ENCODE measurements at regions not wholly inside any gene's neighbourhood (a gene's known extent, or its start where the extent isn't known, plus 50 kb on each side); places are given as distances from the start of the nearest gene placed in this dataset.

DNA sequence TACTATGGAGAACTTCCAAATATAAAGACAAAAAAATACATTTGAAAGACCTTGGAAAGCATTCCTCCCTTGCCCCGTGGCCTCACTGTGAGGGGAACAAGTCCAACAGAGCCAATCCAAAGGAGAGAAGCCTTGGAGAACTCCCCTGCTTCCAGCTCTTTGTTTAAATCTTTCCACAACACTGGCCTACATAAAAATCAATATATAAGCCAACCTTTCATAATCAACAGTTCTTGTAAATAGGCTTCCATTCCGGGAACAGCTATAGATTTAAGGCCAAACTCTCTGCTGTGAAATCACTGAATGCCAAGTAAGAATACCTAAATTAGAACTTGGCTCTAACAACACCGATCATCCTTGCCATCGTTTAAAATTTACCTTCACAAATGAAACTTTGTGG, 242.1 kb downstream of the HACE1 start:
- Histone ChIP-seq H3K4me2 (ENCODE audit: insufficient read depth, low read length) (no peak overlapping the region), H3K27me3 (ENCODE audit: control insufficient read depth in 2 of 2, insufficient read depth in 2 of 2, low read length in 2 of 2) (no peaks in the 10 kb centered on the region), H3K36me3 (ENCODE audit: control insufficient read depth, insufficient read depth, low read length) (no peaks in the 10 kb centered on the region), H3K9me1 (ENCODE audit: control insufficient read depth, insufficient read depth, low read length) (no peaks in the 10 kb centered on the region), H3K4me1 (replicated peaks in 1 of 2; ENCODE audit: control insufficient read depth in 2 of 2, insufficient read depth in 2 of 2, low read length in 2 of 2) (no peaks in the 10 kb centered on the region), H3K4me3 (no peak overlapping the region), H3K27ac (ENCODE audit: extremely low read depth, low read depth, low read length) (no peak overlapping the region), H2AFZ (ENCODE audit: low read depth, low read length) (no peak overlapping the region), H3K9me3 (replicated peaks; ENCODE audit: control insufficient read depth, insufficient read depth, low read depth, low read length) (no peaks in the 10 kb centered on the region), H3K79me2 (ENCODE audit: control insufficient read depth, insufficient read depth, low read length) (no peaks in the 10 kb centered on the region), H4K20me1 (replicated peaks; ENCODE audit: control insufficient read depth, insufficient read depth, low read length) (no peaks in the 10 kb centered on the region), H3K9ac (ENCODE audit: insufficient read depth in 1 of 2, low read depth in 2 of 2, low read length in 2 of 2) (no peak overlapping the region)
- ATAC-seq (no peak), DNase-seq (ENCODE audit: extremely low read depth in 1 of 4, low spot score in 3 of 4) (no peak), FAIRE-seq (no peak)
- POLR2A ChIA-PET, result no interaction called here
- CTCF ChIA-PET (ENCODE audit: low intra/inter-chr PET ratio), result no interaction called here
- intact Hi-C loops (cut with micrococcal nuclease) (no loop called here), in situ Hi-C loops (cut with MboI) (no loop called here)
- no peak for TF ChIP-seq RBM34 (IDR thresholded peaks at IDR 0.05; ENCODE audit: borderline replicate concordance, insufficient read depth, low read length)
- TF ChIP-seq NR1H2 (CRISPR knock-in tag; IDR thresholded peaks at IDR 0.05), result no peak
- TF ChIP-seq, protein P1, sequence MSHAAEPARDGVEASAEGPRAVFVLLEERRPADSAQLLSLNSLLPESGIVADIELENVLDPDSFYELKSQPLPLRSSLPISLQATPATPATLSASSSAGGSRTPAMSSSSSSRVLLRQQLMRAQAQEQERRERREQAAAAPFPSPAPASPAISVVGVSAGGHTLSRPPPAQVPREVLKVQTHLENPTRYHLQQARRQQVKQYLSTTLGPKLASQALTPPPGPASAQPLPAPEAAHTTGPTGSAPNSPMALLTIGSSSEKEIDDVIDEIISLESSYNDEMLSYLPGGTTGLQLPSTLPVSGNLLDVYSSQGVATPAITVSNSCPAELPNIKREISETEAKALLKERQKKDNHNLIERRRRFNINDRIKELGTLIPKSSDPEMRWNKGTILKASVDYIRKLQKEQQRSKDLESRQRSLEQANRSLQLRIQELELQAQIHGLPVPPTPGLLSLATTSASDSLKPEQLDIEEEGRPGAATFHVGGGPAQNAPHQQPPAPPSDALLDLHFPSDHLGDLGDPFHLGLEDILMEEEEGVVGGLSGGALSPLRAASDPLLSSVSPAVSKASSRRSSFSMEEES (CRISPR knock-in tag; IDR thresholded peaks at IDR 0.05), result no peak
- TF ChIP-seq, protein P2, sequence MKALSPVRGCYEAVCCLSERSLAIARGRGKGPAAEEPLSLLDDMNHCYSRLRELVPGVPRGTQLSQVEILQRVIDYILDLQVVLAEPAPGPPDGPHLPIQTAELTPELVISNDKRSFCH (CRISPR knock-in tag; IDR thresholded peaks at IDR 0.05), result no peak
- TF ChIP-seq, protein P2 (tag; IDR thresholded peaks at IDR 0.05), result no peak
- TF ChIP-seq, protein P3, sequence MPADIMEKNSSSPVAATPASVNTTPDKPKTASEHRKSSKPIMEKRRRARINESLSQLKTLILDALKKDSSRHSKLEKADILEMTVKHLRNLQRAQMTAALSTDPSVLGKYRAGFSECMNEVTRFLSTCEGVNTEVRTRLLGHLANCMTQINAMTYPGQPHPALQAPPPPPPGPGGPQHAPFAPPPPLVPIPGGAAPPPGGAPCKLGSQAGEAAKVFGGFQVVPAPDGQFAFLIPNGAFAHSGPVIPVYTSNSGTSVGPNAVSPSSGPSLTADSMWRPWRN (IDR thresholded peaks at IDR 0.05; ENCODE audit: low read depth), result no peak
- no peak for TF ChIP-seq SREBF2 (CRISPR knock-in tag; IDR thresholded peaks at IDR 0.05)
- no peak for TF ChIP-seq RCOR1 (IDR thresholded peaks at IDR 0.05; ENCODE audit: borderline replicate concordance in 1 of 2, low read depth in 2 of 2, low read length in 2 of 2)
- TF ChIP-seq, protein P4, sequence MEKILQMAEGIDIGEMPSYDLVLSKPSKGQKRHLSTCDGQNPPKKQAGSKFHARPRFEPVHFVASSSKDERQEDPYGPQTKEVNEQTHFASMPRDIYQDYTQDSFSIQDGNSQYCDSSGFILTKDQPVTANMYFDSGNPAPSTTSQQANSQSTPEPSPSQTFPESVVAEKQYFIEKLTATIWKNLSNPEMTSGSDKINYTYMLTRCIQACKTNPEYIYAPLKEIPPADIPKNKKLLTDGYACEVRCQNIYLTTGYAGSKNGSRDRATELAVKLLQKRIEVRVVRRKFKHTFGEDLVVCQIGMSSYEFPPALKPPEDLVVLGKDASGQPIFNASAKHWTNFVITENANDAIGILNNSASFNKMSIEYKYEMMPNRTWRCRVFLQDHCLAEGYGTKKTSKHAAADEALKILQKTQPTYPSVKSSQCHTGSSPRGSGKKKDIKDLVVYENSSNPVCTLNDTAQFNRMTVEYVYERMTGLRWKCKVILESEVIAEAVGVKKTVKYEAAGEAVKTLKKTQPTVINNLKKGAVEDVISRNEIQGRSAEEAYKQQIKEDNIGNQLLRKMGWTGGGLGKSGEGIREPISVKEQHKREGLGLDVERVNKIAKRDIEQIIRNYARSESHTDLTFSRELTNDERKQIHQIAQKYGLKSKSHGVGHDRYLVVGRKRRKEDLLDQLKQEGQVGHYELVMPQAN (IDR thresholded peaks at IDR 0.05; ENCODE audit: borderline replicate concordance), result no peak
- 4% methylated on average over 4 of the region's 4 CpGs for WGBS (ENCODE audit: insufficient coverage, low coverage, missing lambda C conversion rate)
- BruUV-seq (replicated peaks), result no TSS peak
